H1 (cell line): ENCODE measurements at regions not wholly inside any gene's neighbourhood (a gene's known extent, or its start where the extent isn't known, plus 50 kb on each side); places are given as distances from the start of the nearest gene placed in this dataset.

Source experiments
- CTCF ChIA-PET: fragments of 300-600 bp; sonication (Branson Sonifier 250); formaldehyde crosslinking; loops from one replicate; lab custom pipeline; 2021; ENCODE audit not compliant: partially characterized antibody; lab: Charles Lee
- POLR2A ChIA-PET: fragments of 300-600 bp; sonication (Branson Sonifier 250); formaldehyde crosslinking; loops from one replicate; lab custom pipeline; 2021; ENCODE audit warnings: inconsistent platforms; ENCODE audit not compliant: partially characterized antibody; lab: Charles Lee
- DNase-seq, 2 experiments: peaks; one replicate each; pipeline versions ENCODE4 v3.0.0 to v3.0.0-alpha.2; 2010 to 2022; ENCODE audit warnings: low spot score in 2 of 2, low read depth in 1 of 2, mixed read lengths in 1 of 2
- FAIRE-seq: peaks from 2 replicates; lab custom pipeline; 2011; peaks lifted over from hg19 to GRCh38; lab: Jason Lieb, UNC
- H2AFZ ChIP-seq: 2 replicates; pipeline ENCODE4 v1.8.1; 2012; ENCODE audit warnings: low read length, inconsistent platforms
- H2AK5ac ChIP-seq: 2 replicates; pipeline ENCODE4 v1.6.1; 2013; ENCODE audit warnings: low read depth, low read length
- H2BK120ac ChIP-seq: replicated peaks from 2 replicates; pipeline ENCODE3; 2013; ENCODE audit warnings: low read depth, low read length, inconsistent platforms
- H2BK12ac ChIP-seq: 2 replicates; pipeline ENCODE4 v1.6.1; 2013; ENCODE audit warnings: low read depth, low read length
- H2BK15ac ChIP-seq: 2 replicates; pipeline ENCODE4 v1.6.1; 2013; ENCODE audit warnings: low read length
- H2BK20ac ChIP-seq: 2 replicates; pipeline ENCODE4 v1.6.1; 2013; ENCODE audit warnings: low read length
- H2BK5ac ChIP-seq: 2 replicates; pipeline ENCODE4 v1.6.1; 2013; ENCODE audit warnings: low read depth, low read length
- H3K14ac ChIP-seq: 2 replicates; pipeline ENCODE4 v1.6.1; 2013; ENCODE audit warnings: inconsistent platforms; ENCODE audit not compliant: insufficient read length
- H3K18ac ChIP-seq: 2 replicates; pipeline ENCODE4 v1.6.1; 2013; ENCODE audit warnings: low read length; ENCODE audit errors: extremely low read depth
- H3K23ac ChIP-seq: 2 replicates; pipeline ENCODE4 v1.6.1; 2013; ENCODE audit warnings: inconsistent platforms; ENCODE audit not compliant: insufficient read length
- H3K23me2 ChIP-seq: 2 replicates; pipeline ENCODE4 v1.6.1; 2013; ENCODE audit warnings: low read depth, low read length
- H3K27ac ChIP-seq: 2 replicates; pipeline ENCODE4 v1.6.1; 2011; ENCODE audit warnings: low read depth, low read length, inconsistent platforms
- H3K27me3 ChIP-seq, 4 experiments: replicated peaks in 1 of 4; 1 replicate in 1 of 4; 2 replicates in 3 of 4; pipeline versions ENCODE4 v1.6.1 to v1.8.1; 2011 to 2013; ENCODE audit warnings: low read length in 3 of 4, mild to moderate bottlenecking in 3 of 4, inconsistent platforms in 2 of 4, mixed read lengths in 2 of 4, moderate library complexity in 1 of 4; ENCODE audit not compliant: control insufficient read depth in 3 of 4, insufficient read depth in 3 of 4; ENCODE audit errors: extremely low read depth in 1 of 4
- H3K36me3 ChIP-seq, 4 experiments: 2 replicates each; pipeline versions ENCODE4 v1.6.1 to v1.8.1; 2011 to 2013; ENCODE audit warnings: mild to moderate bottlenecking in 4 of 4, low read length in 3 of 4, moderate library complexity in 2 of 4, control low read depth in 1 of 4, inconsistent platforms in 1 of 4; ENCODE audit not compliant: insufficient read depth in 4 of 4, control insufficient read depth in 2 of 4
- H3K4ac ChIP-seq: replicated peaks from 2 replicates; pipeline ENCODE3; 2013; ENCODE audit warnings: low read length, low read depth, mixed read lengths, inconsistent platforms; ENCODE audit not compliant: insufficient read length
- H3K4me1 ChIP-seq, 4 experiments: replicated peaks in 1 of 4; 1 replicate in 1 of 4; 2 replicates in 3 of 4; pipeline versions ENCODE4 v1.6.1 to v1.8.1; 2011 to 2013; ENCODE audit warnings: low read length in 3 of 4, inconsistent platforms in 2 of 4, mixed read lengths in 1 of 4; ENCODE audit not compliant: insufficient read depth in 4 of 4, control insufficient read depth in 3 of 4
- H3K4me2 ChIP-seq, 2 experiments: 2 replicates each; pipeline versions ENCODE4 v1.6.1 to v1.8.1; 2011 to 2013; ENCODE audit warnings: low read depth in 2 of 2, low read length in 2 of 2, control low read depth in 1 of 2, inconsistent platforms in 1 of 2, mild to moderate bottlenecking in 1 of 2; ENCODE audit not compliant: insufficient read depth in 1 of 2
- H3K4me3 ChIP-seq, 4 experiments: fragments of 200-600, 300-600 bp in 1 of 4; sonication (generic), shearing (Covaris generic), sonication (Bioruptor Twin) in 1 of 4; 2 replicates each; pipeline versions ENCODE4 v1.5.1 to v1.8.1; 2011 to 2016; ENCODE audit warnings: low read length in 4 of 4, low read depth in 3 of 4, control low read depth in 2 of 4, inconsistent platforms in 2 of 4, mild to moderate bottlenecking in 2 of 4, mixed read lengths in 1 of 4, moderate library complexity in 1 of 4; ENCODE audit not compliant: insufficient read depth in 2 of 4; ENCODE audit errors: extremely low read depth in 1 of 4
- H3K56ac ChIP-seq: replicated peaks from 2 replicates; pipeline ENCODE3; 2013; ENCODE audit warnings: low read depth, mild to moderate bottlenecking, mixed read lengths, low read length, inconsistent platforms; ENCODE audit not compliant: insufficient read length
- H3K79me1 ChIP-seq: 2 replicates; pipeline ENCODE4 v1.6.1; 2013; ENCODE audit warnings: low read depth, low read length, control low read depth
- H3K79me2 ChIP-seq, 2 experiments: 2 replicates each; pipeline versions ENCODE4 v1.6.1 to v1.8.1; 2012 to 2013; ENCODE audit warnings: low read length in 2 of 2, mild to moderate bottlenecking in 2 of 2, inconsistent platforms in 1 of 2; ENCODE audit not compliant: insufficient read depth in 2 of 2, control insufficient read depth in 1 of 2
- H3K9ac ChIP-seq, 4 experiments: replicated peaks in 1 of 4; 1 replicate in 1 of 4; 2 replicates in 3 of 4; pipeline versions ENCODE4 v1.6.1 to v1.8.1; 2011 to 2013; ENCODE audit warnings: low read depth in 3 of 4, low read length in 3 of 4, control low read depth in 2 of 4, mild to moderate bottlenecking in 2 of 4, moderate library complexity in 2 of 4, inconsistent platforms in 1 of 4; ENCODE audit errors: extremely low read depth in 1 of 4
- H3K9me3 ChIP-seq, 2 experiments: 2 replicates each; pipeline versions ENCODE4 v1.6.1 to v1.8.1; 2012 to 2013; ENCODE audit warnings: mild to moderate bottlenecking in 2 of 2, moderate library complexity in 2 of 2, control low read depth in 1 of 2, inconsistent platforms in 1 of 2, low read depth in 1 of 2, low read length in 1 of 2, mixed read lengths in 1 of 2; ENCODE audit not compliant: insufficient read depth in 2 of 2
- H4K20me1 ChIP-seq, 2 experiments: replicated peaks in 1 of 2; 2 replicates each; pipeline versions ENCODE3 to v1.8.1; 2011 to 2013; ENCODE audit warnings: inconsistent platforms in 2 of 2, low read length in 2 of 2, mild to moderate bottlenecking in 1 of 2; ENCODE audit not compliant: insufficient read depth in 2 of 2, control insufficient read depth in 1 of 2
- H4K5ac ChIP-seq: 2 replicates; pipeline ENCODE4 v1.6.1; 2013; ENCODE audit warnings: low read length, low read depth, mixed read lengths, inconsistent platforms; ENCODE audit not compliant: insufficient read length
- H4K8ac ChIP-seq: 2 replicates; pipeline ENCODE4 v1.8.0; 2013; ENCODE audit warnings: mild to moderate bottlenecking, moderate library complexity, low read length, inconsistent platforms; ENCODE audit not compliant: insufficient read depth; ENCODE audit errors: extremely low read depth
- H4K91ac ChIP-seq: replicated peaks from 2 replicates; pipeline ENCODE3; 2013; ENCODE audit warnings: low read length, mixed read lengths, inconsistent platforms; ENCODE audit not compliant: insufficient read length
- GTF2F1 ChIP-seq: IDR thresholded peaks from 2 replicates; pipeline ENCODE4 v1.6.1; 2012; ENCODE audit warnings: low read depth, low read length, improper control_type of control experiment, borderline replicate concordance
- WGBS, 2 experiments: shearing (Covaris generic) in 1 of 2; methylation state at CpG; one replicate each; pipeline versions ENCODE4 v1.1.6 to v1.1.7; 2013 to 2015; ENCODE audit warnings: low lambda C conversion rate in 2 of 2, mixed read lengths in 2 of 2, inconsistent platforms in 1 of 2, low coverage in 1 of 2, missing lambda C conversion rate in 1 of 2; ENCODE audit not compliant: insufficient replicate concordance in 2 of 2, insufficient coverage in 1 of 2, insufficient read length in 1 of 2; ENCODE audit errors: extremely low coverage in 1 of 2, missing lambda C conversion rate in 1 of 2; 5-methylcytosine and 5-hydroxymethylcytosine counted together

- Histone ChIP-seq H2BK12ac (no peak overlapping the region), H3K9ac (no peak overlapping the region), H4K8ac (no peak overlapping the region), H3K23me2 (no peaks in the 10 kb centered on the region), H4K5ac (no peak overlapping the region), H4K91ac (no peak overlapping the region), H2BK5ac (no peak overlapping the region), H3K27me3 (no peaks in the 10 kb centered on the region), H4K20me1 (no peaks in the 10 kb centered on the region), H3K4ac (no peak overlapping the region), H3K18ac (no peak overlapping the region), H3K23ac (no peak overlapping the region), H3K14ac (no peak overlapping the region), H3K27ac (no peak overlapping the region), H3K4me1 (no peaks in the 10 kb centered on the region), H3K79me1 (no peaks in the 10 kb centered on the region), H2BK20ac (no peak overlapping the region), H3K9me3 (no peaks in the 10 kb centered on the region), H2AFZ (no peak overlapping the region), H3K36me3 (no peaks in the 10 kb centered on the region), H3K79me2 (no peaks in the 10 kb centered on the region), H3K4me2 (no peak overlapping the region), H2AK5ac (no peak overlapping the region), H2BK120ac (no peak overlapping the region), H2BK15ac (no peak overlapping the region), H3K56ac (no peak overlapping the region), H3K4me3 (no peak overlapping the region)
- no peak for DNase-seq
- CTCF ChIA-PET, result no interaction called here
- WGBS, 2 experiments, result 90% methylated on average over 1 of the region's 1 CpG; no CpG with 5 or more reads in 1 of the 2 experiments
- no peak for FAIRE-seq
- POLR2A ChIA-PET, result no interaction called here
- TF ChIP-seq GTF2F1, result no peak
Observed at GRCh38 chr7:119010635-119011034, 786.1 kb downstream of the ANKRD7 start.
